ENCODE measurements at regions not wholly inside any gene's neighbourhood (a gene's known extent, or its start where the extent isn't known, plus 50 kb on each side); places are given as distances from the start of the nearest gene placed in this dataset.

- POLR2A ChIA-PET: no interaction called here
- no peak overlapping the region for H3K27ac Mint-ChIP-seq
- intact Hi-C loops (cut with micrococcal nuclease): no loop called here
- no peaks in the 10 kb centered on the region for H3K9me3 ChIP-seq (ENCODE audit: control extremely low read depth in 1 of 3, control insufficient read depth in 2 of 3, insufficient read depth in 1 of 3, low read length in 2 of 3)
- WGBS (ENCODE audit: insufficient coverage): 74% methylated on average over 8 of the region's 10 CpGs
- no peak for DNase-seq
- H3K4me1 ChIP-seq (ENCODE audit: control insufficient read depth in 2 of 2, insufficient read depth in 2 of 2, low read length in 2 of 2): no peaks in the 10 kb centered on the region
- H3K4me3 Mint-ChIP-seq: no peak overlapping the region
- no peaks in the 10 kb centered on the region for H3K79me2 ChIP-seq (ENCODE audit: control insufficient read depth, insufficient read depth, low read length)
- H3K27me3 Mint-ChIP-seq: peaks cover 22% of the 10 kb centered on the region
- no peak for TF ChIP-seq EZH2 (IDR thresholded peaks at IDR 0.05; ENCODE audit: borderline replicate concordance, insufficient read depth, low read depth, low read length, poor library complexity, severe bottlenecking)
- TF ChIP-seq, protein P1, sequence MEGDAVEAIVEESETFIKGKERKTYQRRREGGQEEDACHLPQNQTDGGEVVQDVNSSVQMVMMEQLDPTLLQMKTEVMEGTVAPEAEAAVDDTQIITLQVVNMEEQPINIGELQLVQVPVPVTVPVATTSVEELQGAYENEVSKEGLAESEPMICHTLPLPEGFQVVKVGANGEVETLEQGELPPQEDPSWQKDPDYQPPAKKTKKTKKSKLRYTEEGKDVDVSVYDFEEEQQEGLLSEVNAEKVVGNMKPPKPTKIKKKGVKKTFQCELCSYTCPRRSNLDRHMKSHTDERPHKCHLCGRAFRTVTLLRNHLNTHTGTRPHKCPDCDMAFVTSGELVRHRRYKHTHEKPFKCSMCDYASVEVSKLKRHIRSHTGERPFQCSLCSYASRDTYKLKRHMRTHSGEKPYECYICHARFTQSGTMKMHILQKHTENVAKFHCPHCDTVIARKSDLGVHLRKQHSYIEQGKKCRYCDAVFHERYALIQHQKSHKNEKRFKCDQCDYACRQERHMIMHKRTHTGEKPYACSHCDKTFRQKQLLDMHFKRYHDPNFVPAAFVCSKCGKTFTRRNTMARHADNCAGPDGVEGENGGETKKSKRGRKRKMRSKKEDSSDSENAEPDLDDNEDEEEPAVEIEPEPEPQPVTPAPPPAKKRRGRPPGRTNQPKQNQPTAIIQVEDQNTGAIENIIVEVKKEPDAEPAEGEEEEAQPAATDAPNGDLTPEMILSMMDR (IDR thresholded peaks at IDR 0.05): no peak
- no peaks in the 10 kb centered on the region for H4K20me1 ChIP-seq (ENCODE audit: control insufficient read depth, insufficient read depth, low read length, poor library complexity, severe bottlenecking)
- ATAC-seq (ENCODE audit: low read depth): no peak
- no peaks in the 10 kb centered on the region for H3K36me3 ChIP-seq (replicated peaks in 1 of 2; ENCODE audit: control extremely low read depth in 1 of 2, control insufficient read depth in 1 of 2, extremely low read depth in 1 of 2, insufficient read depth in 2 of 2, low read length in 1 of 2)
- H3K9ac ChIP-seq (ENCODE audit: low read length): no peak overlapping the region
- no peak overlapping the region for H3K4me3 ChIP-seq (ENCODE audit: control extremely low read depth in 1 of 5, extremely low read depth in 1 of 5, insufficient read depth in 1 of 5, low read depth in 2 of 5, low read length in 4 of 5)
- no peak overlapping the region for H3K27ac ChIP-seq (ENCODE audit: low read length in 2 of 2)
- H2AFZ ChIP-seq (ENCODE audit: insufficient read depth, low read depth, low read length, poor library complexity, severe bottlenecking): no peak overlapping the region
- H3K9me3 Mint-ChIP-seq (ENCODE audit: insufficient read depth): no peaks in the 10 kb centered on the region
- H3K4me2 ChIP-seq (replicated peaks; ENCODE audit: low read depth, low read length, poor library complexity, severe bottlenecking): no peak overlapping the region
- CTCF ChIA-PET: no interaction called here
- H3K4me1 Mint-ChIP-seq: no peaks in the 10 kb centered on the region
- H3K27me3 ChIP-seq (replicated peaks in 1 of 4; ENCODE audit: control extremely low read depth in 1 of 4, control insufficient read depth in 3 of 4, insufficient read depth in 4 of 4, low read length in 3 of 4): peaks cover 0 to 5% (median 0%) of the 10 kb centered on the region in 4 experiments
Observed at GRCh38 chr20:23148731-23149570, 62.8 kb upstream of the CD93 start.

- Histone ChIP-seq H3K27me3 (replicated peaks in 1 of 4; ENCODE audit: control extremely low read depth in 1 of 4, control insufficient read depth in 3 of 4, insufficient read depth in 4 of 4, low read length in 3 of 4) (peaks cover 0 to 5% (median 0%) of the 10 kb centered on the region in 4 experiments), H2AFZ (ENCODE audit: insufficient read depth, low read depth, low read length, poor library complexity, severe bottlenecking) (no peak overlapping the region), H3K4me3 (ENCODE audit: control extremely low read depth in 1 of 5, extremely low read depth in 1 of 5, insufficient read depth in 1 of 5, low read depth in 2 of 5, low read length in 4 of 5) (no peak overlapping the region), H3K4me1 (ENCODE audit: control insufficient read depth in 2 of 2, insufficient read depth in 2 of 2, low read length in 2 of 2) (no peaks in the 10 kb centered on the region), H3K9ac (ENCODE audit: low read length) (no peak overlapping the region), H3K27ac (ENCODE audit: low read length in 2 of 2) (no peak overlapping the region), H3K36me3 (replicated peaks in 1 of 2; ENCODE audit: control extremely low read depth in 1 of 2, control insufficient read depth in 1 of 2, extremely low read depth in 1 of 2, insufficient read depth in 2 of 2, low read length in 1 of 2) (no peaks in the 10 kb centered on the region), H3K9me3 (ENCODE audit: control extremely low read depth in 1 of 3, control insufficient read depth in 2 of 3, insufficient read depth in 1 of 3, low read length in 2 of 3) (no peaks in the 10 kb centered on the region), H4K20me1 (ENCODE audit: control insufficient read depth, insufficient read depth, low read length, poor library complexity, severe bottlenecking) (no peaks in the 10 kb centered on the region), H3K79me2 (ENCODE audit: control insufficient read depth, insufficient read depth, low read length) (no peaks in the 10 kb centered on the region), H3K4me2 (replicated peaks; ENCODE audit: low read depth, low read length, poor library complexity, severe bottlenecking) (no peak overlapping the region)
- 73% methylated on average over 8 of the region's 9 CpGs for WGBS (ENCODE audit: insufficient coverage)
- ChIA-PET CTCF (no interaction called here), POLR2A (no interaction called here)
- Mint-ChIP-seq H3K9me3 (ENCODE audit: insufficient read depth) (no peaks in the 10 kb centered on the region), H3K4me1 (no peaks in the 10 kb centered on the region), H3K27me3 (peaks cover 22% of the 10 kb centered on the region), H3K4me3 (no peak overlapping the region), H3K27ac (no peak overlapping the region)
- intact Hi-C loops (cut with micrococcal nuclease): no loop called here
- no peak for ATAC-seq (ENCODE audit: low read depth)
- DNase-seq: no peak
- TF ChIP-seq, protein P1 (IDR thresholded peaks at IDR 0.05): no peak
- no peak for TF ChIP-seq EZH2 (IDR thresholded peaks at IDR 0.05; ENCODE audit: borderline replicate concordance, insufficient read depth, low read depth, low read length, poor library complexity, severe bottlenecking)
Observed at GRCh38 chr20:23147964-23148730, 62.0 kb upstream of the CD93 start.
